Fibroblast of skin of right quadriceps (primary cell): ENCODE measurements at regions not wholly inside any gene's neighbourhood (a gene's known extent, or its start where the extent isn't known, plus 50 kb on each side); places are given as distances from the start of the nearest gene placed in this dataset.
A peak's percentile ranks its signal among the peaks of the same experiment; 100 is the strongest.

ENCODE experiments used
- DNase-seq: peaks from one replicate; pipeline ENCODE4 v3.0.0-alpha.2; 2013

- no peak for DNase-seq
Observed at GRCh38 chr13:85742355-85742754, 56.9 kb downstream of the SLITRK6 start.

DNA sequence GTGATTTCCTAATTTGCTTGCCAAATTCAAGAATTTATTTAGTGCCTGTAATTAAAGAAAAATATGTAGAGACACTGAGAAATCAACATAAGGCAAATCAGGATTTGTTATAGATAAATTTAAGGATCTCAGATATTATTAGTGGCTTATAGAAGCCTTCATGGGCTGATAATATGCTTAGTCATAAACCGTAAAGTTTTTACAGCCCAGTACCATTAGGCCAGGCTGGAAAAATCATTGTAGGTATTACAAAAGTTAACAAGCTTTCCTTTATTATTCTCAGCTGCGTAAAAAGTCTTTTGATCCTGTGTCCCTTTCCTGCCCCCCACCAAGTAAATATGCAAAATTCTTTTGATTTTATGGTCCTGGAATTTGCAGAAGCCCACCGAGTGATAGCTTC, 58.2 kb downstream of the SLITRK6 start:
- no peak for DNase-seq

- DNase-seq: peak; percentile 34
Observed at GRCh38 chr13:85738696-85739320, 60.4 kb downstream of the SLITRK6 start.

DNA sequence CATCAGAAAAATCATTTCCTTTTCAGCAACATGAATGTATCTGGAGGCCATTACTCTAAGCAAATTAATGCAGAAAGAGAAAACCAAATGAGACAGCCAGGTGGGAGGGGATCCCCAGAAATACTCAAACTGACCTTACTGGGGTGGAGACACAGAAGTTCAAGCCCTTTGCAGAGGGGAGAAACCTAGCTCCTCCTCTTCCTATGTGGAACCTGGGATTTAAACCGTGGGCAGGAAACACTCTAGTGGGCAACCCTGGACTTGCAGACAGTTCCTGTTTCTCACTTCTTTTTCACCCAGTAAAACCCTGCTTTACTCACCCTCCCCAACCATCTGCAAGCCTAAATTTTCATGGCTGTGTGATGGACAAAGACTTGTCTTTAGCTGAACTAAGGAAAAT, 61.3 kb downstream of the SLITRK6 start:
- no peak for DNase-seq

DNA sequence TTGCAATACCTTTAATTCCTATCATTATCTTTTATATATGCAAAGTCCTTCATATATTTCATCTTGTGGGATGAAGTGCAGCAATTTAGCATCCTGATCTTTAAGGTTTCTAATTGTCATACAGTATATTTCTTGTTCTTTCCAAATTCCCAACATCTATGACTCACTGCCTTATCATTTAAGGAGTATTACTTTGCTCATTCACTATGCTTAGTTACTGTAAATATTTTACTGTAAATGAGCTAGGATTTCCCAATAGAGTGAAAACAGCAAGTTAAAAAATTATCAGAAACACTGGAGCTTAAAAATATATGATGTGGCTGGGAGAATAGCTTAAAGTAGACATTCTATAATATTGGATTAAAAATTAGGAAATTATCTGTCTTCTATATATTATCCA, 69.9 kb downstream of the SLITRK6 start:
- peak; percentile 48 for DNase-seq

DNA sequence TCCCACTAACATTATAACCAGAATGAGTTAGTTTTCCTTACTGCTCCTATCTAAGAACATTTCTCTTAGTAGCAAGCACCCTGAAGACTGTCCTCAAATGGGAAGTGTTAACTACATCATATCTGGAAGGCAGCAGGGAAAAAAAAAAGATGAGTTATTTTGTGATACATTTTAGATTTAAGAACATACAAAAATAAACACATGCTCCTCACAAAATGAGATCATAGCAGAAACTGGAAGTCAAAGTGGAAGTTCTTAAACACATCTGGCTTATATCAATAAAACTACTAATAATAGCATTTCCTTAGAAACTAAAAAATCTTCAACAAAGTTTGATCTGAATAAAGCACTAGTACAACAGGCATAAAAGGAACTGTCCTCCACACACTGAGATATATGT, 70.4 kb downstream of the SLITRK6 start:
- peak; percentile 12 for DNase-seq

- no peak for DNase-seq
Observed at GRCh38 chr13:85725433-85725832, 73.8 kb downstream of the SLITRK6 start.

DNA sequence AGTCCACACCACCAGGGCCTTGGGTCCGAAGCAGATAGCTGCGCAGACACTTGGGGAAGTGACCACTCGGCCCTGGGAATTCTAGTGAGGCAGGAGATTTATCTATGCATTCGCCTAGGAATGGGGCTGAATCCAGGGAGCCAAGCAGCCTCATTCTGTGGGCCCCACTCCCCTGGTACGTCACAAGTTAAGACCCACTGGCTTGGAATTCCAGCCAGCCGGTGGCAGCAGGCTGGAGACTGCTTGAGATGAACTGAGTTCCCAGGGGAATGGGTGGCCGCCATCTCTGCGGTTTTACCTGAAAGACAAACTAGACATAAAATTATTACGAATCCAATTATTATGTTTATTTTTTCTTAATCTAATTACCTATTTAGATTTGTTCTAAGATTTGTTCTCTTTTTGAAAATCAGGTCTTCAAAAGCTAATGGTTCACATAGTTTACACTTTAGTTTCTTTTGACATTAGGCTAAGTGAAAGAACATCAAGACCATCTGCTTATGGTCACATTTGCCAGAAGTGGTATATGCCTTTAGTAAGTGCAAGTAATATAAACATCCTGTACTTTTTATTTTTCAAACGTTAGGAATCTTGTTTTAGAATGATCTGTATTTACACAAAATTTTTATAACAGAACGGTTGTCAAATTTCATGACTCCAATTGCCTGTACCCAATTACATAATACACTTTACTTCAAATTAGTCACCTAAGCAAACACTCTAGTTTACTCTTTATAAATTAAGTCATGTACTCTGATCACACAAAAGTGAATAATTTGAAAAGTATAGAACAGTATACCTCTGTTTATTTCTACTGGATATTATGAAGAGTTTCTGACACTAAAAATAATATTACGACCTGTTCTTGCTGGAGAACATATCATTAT, 74.4 kb downstream of the SLITRK6 start:
- DNase-seq: no peak

DNA sequence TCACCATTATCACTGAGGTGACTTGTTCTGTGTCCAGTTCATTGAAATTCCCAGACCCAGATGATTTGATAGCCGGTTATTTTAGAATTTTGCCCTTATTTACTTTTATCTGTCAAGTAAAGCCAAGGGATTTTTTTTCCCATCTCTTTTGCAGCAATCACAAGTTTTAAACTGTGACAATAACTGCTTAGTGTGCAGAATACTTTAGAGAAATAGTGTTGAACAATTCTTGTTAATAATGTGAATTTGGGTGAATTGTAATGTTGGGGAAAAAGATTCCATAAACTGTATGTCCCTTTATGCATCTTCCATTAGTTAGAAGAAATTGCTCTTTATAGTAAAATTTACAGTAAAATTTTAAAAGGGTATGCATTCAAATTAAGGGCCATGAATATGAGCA, 79.5 kb downstream of the SLITRK6 start:
- no peak for DNase-seq

GRCh38 chr13:85717921-85718320, 81.3 kb downstream of the SLITRK6 start:
- no peak for DNase-seq

DNA sequence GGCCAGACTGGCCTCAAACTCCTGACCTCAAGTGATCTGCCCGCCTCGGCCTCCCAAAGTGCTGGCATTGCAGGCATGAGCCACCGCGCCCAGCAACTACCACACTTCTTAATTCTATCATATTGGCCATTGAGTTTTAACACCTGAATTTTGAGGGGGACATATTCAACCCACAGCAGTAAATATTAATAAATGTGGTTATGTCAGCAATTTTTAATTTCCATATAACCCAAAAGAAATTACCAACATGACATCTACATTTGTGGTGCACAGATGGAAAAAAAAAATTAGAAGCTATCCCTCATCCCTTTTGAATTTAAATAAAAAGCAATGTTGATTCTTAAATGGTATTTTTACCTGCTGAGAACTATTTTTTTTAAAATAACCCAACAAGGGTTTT, 88.7 kb downstream of the SLITRK6 start:
- no peak for DNase-seq

- no peak for DNase-seq
Observed at GRCh38 chr13:85709721-85710120, 89.5 kb downstream of the SLITRK6 start.

- peak; percentile 21 for DNase-seq
Observed at GRCh38 chr13:85709072-85709471, 90.1 kb downstream of the SLITRK6 start.

- no peak for DNase-seq
Observed at GRCh38 chr13:85700906-85701305, 98.3 kb downstream of the SLITRK6 start.

DNA sequence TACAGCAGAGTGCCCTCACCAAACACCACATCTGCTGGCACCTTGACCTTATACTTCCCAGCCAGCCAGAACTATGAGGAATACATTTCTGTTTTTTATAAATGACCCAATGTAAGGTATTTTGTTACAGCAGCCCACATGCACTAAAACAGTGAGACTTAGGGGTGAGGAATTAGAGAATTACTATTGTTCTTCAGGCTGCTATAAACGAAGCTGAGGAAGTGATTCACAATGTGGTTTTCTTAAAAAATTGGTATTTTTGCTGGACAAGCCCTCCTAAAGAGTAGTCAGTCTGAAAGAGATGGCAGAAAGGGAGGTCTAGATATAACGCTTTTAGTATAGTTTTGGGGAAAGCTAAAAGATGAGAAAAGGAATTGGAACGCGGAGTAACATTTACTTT, 101.0 kb downstream of the SLITRK6 start:
- DNase-seq: no peak

DNA sequence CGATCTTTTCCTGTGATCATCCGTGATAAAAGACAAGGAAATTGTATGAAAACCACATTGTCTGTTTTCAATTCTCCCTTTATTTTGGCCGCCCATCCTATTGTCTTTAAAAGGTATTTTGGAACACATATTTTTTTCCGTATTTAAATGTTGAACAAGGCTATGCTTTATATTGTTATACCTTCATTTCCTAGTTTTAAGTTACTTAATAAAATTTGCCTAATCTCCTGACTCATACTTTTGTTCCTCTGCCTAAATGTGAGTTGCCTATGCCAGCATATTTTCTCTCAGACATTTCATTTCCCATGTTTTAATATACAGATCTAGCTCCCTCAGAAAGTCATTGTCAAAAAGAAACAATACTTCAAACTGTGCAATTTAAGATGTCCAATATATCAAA, 104.2 kb downstream of the SLITRK6 start:
- DNase-seq: no peak

- DNase-seq: peak; percentile 15
Observed at GRCh38 chr13:85693889-85694511, 105.2 kb downstream of the SLITRK6 start.

GRCh38 chr13:85690368-85690767, 108.9 kb downstream of the SLITRK6 start:
- no peak for DNase-seq

- DNase-seq: no peak
Observed at GRCh38 chr13:85685436-85685835, 113.8 kb downstream of the SLITRK6 start.

DNA sequence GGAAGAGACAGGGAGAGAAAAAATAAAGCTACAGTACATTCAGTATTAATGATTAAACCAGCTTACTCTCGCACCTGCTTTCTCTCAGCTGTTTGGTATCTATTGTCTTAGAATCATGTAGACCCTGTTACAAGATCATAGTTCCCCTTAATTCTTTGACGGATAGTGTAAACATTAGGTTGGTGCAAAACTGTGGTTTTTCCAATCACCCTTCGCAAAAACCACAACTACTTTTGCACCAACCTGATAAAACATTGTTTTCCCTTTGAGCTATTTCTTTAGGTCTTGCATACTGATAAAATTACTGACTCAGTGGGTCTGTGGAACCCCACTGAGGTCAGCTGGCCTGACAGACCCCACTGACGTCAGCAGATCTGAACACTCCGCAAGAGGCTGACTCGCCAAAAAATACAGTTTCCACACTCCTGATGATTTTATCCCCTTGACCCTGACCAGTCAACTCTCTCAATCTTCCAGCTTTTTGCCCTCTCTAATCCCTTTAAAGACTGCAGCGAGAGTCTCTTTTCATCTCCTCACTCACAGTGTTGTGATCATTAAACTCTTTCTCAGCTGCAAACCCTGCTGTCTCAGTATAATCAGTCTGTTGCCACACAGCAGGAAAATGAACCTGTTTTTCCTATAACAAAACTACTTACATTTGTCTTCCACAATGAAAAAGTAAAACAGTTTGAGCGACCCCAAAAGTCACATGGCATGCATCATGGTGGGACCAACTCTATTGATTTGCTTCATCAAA, 123.9 kb downstream of the SLITRK6 start:
- DNase-seq: no peak

- no peak for DNase-seq
Observed at GRCh38 chr13:85671336-85671735, 127.9 kb downstream of the SLITRK6 start.

DNA sequence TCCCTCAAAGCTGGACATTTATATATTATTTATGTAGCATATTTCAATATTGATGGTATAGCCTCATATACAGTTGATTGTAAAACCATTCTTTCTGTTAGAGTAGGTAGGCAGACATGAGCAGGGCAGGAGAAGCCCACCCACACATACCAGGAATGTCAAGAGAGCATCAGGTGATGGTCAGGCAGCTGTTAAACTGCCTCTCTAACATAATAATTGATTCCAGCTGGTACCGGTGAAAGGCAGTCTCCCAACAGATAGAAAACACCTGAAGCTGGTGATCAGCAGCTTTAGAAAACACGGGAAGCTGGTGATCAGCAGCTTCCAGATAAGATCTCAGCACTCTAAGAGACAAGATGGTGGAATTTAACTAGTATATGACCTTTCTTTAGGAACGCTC, 132.9 kb downstream of the SLITRK6 start:
- DNase-seq: no peak

DNA sequence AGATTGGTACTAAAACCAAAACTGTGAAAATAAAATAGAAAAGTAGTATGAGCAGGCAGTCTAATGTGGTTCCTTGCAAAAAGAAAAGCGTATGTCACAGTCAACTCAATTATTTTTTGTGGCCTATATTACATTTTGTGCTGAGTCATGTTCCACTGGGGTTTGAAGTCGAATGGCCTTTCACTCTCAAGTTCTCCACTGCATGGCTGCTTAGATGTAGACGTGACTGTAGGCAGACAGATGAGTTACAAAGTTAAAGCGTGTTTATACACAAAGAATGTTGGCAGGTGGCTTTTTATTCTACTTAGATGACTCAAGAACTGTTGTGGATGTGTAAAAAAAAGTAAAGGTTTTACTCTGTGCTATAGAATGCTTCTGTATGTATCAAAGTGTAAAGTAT, 133.9 kb downstream of the SLITRK6 start:
- DNase-seq: peak; percentile 35
